ENCODE measurements at regions not wholly inside any gene's neighbourhood (a gene's known extent, or its start where the extent isn't known, plus 50 kb on each side); places are given as distances from the start of the nearest gene placed in this dataset.
"Not testable (repeated sequence)": the region's sequence is repeated elsewhere in the genome, so short reads cannot be mapped to it uniquely, and the experiment has no call there.

GRCh38 chr12:58009405-58010195, 68.2 kb downstream of the ATP23 start:
- no peak for DNase-seq

- no peak for DNase-seq
Observed at GRCh38 chr12:58011676-58012075, 70.3 kb downstream of the ATP23 start.

- not testable (repeated sequence) for DNase-seq
Observed at GRCh38 chr12:58022379-58023020, 81.1 kb downstream of the ATP23 start.

GRCh38 chr12:58025431-58025830, 84.1 kb downstream of the ATP23 start:
- DNase-seq, result no peak

- DNase-seq, result no peak
Observed at GRCh38 chr12:58026426-58026825, 85.1 kb downstream of the ATP23 start.

- no peak for DNase-seq
Observed at GRCh38 chr12:58026897-58027891, 85.8 kb downstream of the ATP23 start.

GRCh38 chr12:58028294-58028693, 86.9 kb downstream of the ATP23 start:
- no peak for DNase-seq

GRCh38 chr12:58029260-58029659, 87.9 kb downstream of the ATP23 start:
- DNase-seq, result no peak

- peak; percentile 27 for DNase-seq
Observed at GRCh38 chr12:58030566-58031279, 89.4 kb downstream of the ATP23 start.

- no peak for DNase-seq
Observed at GRCh38 chr12:58032156-58032555, 90.8 kb downstream of the ATP23 start.

- no peak for DNase-seq
Observed at GRCh38 chr12:58033831-58034230, 92.5 kb downstream of the ATP23 start.

- DNase-seq, result no peak
Observed at GRCh38 chr12:58034311-58034710, 92.9 kb downstream of the ATP23 start.

GRCh38 chr12:58034712-58035111, 93.3 kb downstream of the ATP23 start:
- no peak for DNase-seq

GRCh38 chr12:58041441-58041840, 100.1 kb downstream of the ATP23 start:
- DNase-seq, result no peak

GRCh38 chr12:58044966-58045365, 103.6 kb downstream of the ATP23 start:
- DNase-seq, result no peak

GRCh38 chr12:58046271-58046670, 104.9 kb downstream of the ATP23 start:
- no peak for DNase-seq

GRCh38 chr12:58051378-58051777, 110.0 kb downstream of the ATP23 start:
- no peak for DNase-seq

- DNase-seq, result no peak
Observed at GRCh38 chr12:58064666-58065065, 123.3 kb downstream of the ATP23 start.

GRCh38 chr12:58066296-58066695, 124.9 kb downstream of the ATP23 start:
- DNase-seq, result no peak

GRCh38 chr12:58067610-58068387, 126.4 kb downstream of the ATP23 start:
- DNase-seq, result no peak

- DNase-seq, result no peak
Observed at GRCh38 chr12:58068706-58069105, 127.3 kb downstream of the ATP23 start.

Measured in GDM1 (cell line).